Bone marrow (tissue), 2 donors: ENCODE measurements at regions not wholly inside any gene's neighbourhood (a gene's known extent, or its start where the extent isn't known, plus 50 kb on each side); places are given as distances from the start of the nearest gene placed in this dataset.

Experiments
- DNase-seq, 2 donors: peaks; one replicate each; lab custom pipeline; 2025; lab: John Stamatoyannopoulos, UW

DNA sequence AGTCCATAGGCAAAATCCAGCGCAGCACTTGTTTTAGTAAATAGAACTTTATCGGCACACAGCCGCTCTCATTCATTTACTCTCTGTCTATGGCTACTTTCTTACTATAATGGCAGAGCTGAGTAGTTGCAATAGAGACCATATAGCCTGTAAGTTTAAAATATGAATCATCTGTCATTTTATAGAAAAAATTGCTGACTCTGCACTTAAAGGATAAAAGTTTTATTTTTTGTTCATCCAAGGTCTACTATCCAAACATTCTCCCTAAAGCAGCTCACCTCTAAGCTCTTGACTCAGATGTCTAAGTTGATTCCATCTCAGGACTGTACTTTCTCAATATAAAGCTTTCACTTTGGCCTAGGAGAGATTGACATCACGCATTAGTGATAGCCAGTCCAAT lies 825.7 kb downstream of the OLFM4 start:
- no peak for DNase-seq

DNA sequence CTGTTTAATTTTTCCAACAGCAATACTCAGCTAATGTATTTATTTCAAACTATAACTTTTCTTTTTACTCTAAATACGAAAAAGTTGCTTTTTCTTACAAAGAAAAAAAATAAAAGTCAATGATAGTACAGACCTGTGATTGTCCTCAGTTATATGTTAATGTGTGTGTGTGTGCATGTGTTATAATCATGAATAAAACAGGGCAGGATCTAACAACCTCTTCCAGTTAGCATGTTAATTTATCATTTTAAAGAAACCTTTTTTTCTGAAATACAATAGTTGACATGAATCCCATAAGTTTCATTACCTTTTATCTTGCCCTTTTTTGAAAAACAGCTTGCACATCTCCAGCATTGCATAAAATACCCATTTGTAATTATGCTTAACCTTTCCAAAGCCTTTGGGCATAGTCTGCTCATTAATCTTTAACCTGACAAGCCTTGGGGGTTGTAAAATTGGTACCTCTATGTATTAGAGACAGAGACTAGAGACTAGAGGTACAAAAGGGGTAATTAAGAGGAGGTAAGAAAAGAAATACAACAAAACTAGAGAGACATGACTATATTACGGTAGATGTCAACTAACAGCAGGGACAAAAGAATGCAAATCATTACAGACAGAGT lies 828.1 kb downstream of the OLFM4 start:
- no peak for DNase-seq

DNA sequence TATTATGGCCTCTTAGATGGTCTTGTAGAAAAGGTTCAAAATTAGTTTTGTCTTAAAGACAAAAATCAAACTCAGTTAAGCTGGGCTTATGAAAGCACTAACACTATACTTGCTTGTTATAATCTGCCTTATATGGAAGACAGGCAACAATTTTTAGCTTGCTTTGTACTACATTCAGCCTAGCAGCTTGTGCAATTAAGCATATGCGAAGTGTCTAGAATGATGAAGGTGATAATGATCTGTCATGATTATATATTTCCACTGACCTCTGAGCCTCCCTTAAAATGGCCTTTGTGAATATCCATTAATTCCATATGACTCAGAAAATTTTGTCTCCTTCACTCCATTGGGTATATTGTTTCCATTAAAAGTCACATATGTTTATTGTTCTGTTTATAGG lies 834.9 kb downstream of the OLFM4 start:
- no peak for DNase-seq

DNA sequence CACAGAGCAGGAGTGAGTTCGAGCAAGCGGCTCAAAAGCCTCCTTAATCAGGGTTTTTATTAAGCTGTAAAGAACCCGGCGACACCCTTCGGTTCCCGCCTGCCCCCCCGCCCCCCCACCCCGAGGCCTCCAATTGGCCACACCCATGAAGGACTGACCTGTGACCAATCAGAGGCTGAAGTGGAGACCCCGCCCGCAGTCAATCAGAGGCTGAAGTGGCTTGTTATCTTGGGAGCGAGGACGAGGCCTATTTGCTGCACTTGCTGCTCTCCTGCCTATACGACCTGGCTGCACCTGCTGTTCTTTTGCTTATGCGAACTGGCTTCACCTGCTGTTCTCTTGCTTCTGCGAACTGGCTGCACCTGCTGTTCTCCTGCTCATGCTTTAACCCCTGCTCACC lies 844.9 kb downstream of the OLFM4 start:
- DNase-seq: no peak

DNA sequence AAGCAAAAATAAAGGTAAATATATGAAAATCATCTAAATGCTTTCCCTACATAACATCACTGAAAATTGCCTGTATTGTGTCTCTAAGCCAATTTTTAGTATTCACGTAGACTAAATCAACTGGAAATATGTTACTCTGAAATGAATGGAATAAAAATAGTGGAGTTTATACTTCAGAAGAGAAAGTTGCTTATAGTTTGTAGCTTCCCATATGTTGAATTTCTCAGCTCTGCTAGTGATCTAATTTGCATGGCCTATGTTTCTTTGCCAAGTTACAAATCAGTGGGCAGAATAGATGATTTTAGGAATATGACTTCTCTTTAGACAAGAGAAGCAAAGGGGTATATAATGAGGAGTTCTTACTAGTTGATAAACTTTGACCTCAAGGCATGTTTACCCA lies 850.2 kb downstream of the OLFM4 start:
- DNase-seq: no peak

DNA sequence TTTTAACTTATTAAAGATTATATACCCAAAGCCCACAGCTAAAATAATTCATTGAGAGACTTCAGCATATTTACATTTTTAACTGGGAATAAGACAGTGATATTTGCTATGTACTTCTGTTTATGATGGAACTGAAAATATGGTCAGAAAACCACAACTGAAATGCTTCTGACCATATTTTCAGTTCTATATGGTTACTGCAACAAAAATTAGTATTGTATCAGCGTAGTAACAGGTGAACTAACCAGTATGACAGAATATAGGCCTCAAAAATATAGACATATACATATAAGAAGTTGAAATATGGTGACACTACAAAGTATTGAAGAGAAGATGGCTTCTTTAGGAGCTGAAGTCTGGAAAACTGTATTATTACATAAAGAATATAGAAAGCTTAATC lies 857.4 kb downstream of the OLFM4 start:
- no peak for DNase-seq

DNA sequence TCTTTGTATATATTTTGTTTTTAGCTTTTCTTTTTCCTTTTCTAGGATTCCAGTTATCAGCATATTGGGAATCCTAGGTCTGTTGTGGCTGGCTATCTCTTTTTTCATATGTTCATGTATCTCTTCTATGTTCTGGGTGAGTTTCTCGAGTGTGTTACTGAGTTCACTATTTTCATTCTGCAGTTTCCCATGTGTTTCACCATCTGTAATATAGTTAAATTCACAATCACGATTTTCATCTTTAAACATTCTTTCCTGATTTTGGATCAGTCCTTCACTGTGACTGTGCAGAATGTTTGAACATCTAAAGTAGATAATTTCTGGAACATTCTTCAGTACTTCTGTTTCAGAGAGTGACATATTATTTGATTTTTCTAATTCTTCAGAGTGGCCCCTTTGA lies 862.1 kb downstream of the OLFM4 start:
- no peak for DNase-seq

DNA sequence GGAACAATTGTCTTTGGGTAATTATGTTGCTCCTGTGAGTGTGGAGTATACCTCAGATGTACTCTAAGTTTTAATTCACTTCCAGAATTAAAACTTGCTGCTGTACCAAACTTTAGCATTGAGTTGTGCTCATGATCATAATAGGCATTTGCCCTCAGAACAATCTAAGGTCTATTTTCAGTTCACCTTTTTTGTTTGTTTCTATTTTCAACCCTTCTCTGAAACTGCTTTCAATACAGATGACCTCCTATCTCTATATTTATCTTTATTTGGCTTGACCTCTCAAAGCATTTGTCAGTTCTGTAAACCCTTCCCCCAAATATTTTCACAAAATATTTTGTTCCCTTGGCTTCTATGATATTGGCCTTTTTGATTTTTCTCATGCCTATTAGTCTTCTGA lies 873.0 kb downstream of the OLFM4 start:
- no peak for DNase-seq

DNA sequence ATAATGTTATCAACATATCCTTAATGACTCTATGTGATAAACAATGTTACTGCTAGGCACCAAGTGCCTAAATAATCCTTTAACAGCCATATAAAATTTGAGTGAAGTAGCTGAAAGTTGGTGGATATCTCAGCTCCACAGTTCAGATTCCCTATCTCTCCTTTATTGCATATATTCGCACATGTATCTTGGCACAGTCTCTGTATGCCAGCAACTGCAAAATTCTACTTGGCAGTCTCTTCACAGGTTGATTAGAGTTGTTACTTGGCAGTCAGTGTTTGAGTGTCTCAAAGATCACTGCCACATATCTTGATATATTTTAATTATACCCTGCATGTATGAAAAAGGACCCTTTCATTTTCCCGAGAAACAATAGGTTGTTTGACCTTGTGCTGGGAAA lies 879.3 kb downstream of the OLFM4 start:
- DNase-seq: no peak

DNA sequence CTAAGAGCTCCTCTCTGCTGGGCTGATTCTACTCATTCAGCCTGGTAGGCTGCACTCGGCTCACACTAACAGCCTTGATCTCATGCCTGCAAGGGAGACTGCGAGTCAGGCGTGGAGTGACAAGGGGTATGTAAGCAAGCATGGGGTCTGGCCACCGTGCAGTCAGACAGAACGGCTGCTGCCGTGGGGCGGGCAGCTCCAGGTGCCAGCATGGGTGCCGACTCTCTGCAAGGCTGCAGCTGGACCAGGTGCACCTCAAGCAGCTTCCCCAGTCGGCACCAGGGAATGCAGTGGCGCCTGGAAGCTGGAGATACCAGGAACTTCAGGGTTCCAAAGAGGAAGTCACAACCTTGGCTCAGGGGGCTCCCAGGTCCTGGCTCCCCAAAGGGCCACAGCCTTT lies 892.3 kb downstream of the OLFM4 start:
- DNase-seq: no peak

DNA sequence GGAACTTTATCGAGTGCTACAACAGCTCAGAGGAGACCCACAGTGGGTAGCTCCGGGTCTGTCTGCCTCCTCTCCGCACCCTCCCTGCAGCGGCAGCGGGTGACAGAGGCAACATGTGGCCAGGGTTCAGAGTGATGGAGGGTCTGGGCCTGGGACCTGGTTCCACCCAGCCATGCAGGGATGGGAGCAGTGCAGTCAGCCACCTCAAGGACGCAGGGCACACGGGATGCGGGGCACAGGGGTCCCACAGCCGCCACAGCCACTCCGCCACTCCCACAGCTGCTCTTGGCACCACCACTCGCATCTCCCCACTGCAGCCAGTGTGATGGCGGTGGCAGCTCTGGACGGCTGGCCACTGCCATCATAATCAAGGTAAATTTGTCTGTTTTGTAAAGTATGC lies 892.9 kb downstream of the OLFM4 start:
- no peak for DNase-seq

DNA sequence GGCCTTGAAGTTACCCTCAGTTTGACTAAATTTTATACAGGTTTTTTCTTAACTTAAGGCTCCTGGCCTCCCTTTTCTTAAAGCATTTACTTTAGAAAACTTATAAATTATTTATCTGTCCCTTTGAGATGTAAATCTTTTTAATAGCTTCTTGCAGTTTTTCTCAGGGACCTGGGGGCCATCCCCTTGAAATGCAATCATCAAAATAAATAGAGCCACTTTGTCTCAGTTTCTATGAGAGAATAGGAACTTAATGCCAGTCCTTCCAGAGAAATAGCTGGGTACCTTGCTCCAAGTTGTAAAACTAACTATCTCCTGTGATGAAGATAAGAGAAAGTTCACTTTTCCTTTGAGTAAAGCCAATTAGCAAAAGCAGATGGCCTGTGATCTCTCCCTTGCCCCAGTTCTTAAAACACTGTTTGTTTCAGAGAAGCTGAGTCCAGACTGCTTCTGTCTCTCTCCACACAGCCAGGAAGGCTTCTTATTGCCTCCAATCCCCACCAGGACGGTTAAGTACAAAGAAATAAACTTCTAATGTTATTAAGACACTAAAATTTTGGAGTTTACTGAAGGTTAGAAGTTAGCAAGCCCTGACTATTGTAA lies 913.1 kb downstream of the OLFM4 start:
- DNase-seq: no peak

DNA sequence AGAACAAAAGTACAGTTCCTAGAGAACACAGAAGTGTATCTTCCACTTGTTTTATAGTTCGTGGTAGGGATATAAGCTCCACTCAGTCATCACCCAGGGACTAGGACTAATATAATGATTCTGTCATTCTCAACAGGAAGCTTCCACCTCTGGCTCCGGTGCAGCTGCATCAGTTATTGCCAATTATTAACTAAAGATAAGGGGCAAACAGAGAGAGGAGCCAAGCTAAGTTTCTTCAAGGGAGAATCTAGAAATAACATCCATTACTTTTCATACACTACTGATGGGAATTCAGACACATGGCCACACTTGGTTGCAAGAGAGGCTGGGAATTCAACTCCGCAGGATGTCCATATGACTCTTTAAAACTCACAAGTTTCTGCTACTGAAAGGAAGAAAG lies 917.9 kb downstream of the OLFM4 start:
- DNase-seq: no peak

DNA sequence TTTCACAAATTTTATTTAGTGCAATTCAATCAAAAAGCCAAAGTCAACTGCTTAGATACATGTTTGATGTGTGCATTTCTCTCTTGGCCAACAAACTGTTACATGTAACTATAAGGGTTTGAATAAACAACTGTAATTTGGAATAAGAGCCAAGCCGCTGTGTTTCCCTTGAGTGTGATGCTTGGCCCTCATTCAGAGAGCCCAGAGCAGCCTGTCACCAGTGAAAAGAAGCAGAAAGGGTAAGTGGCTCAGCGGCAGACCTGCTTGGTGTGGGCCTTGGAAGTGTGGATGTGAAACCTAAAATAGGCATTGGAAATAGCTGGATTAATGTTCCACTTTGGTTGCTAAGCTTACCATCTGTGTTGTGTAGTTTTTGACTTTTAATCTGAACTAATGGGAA lies 924.6 kb downstream of the OLFM4 start:
- no peak for DNase-seq
